Ectodermal cell (in vitro differentiated cells): ENCODE measurements at regions not wholly inside any gene's neighbourhood (a gene's known extent, or its start where the extent isn't known, plus 50 kb on each side); places are given as distances from the start of the nearest gene placed in this dataset.
"Not testable (repeated sequence)": the region's sequence is repeated elsewhere in the genome, so short reads cannot be mapped to it uniquely, and the experiment has no call there.

Experiments
- H3K27ac ChIP-seq: 2 replicates; pipeline ENCODE4 v1.7.0; 2013; ENCODE audit warnings: mild to moderate bottlenecking, low read depth, low read length; ENCODE audit not compliant: insufficient read depth, poor library complexity, severe bottlenecking
- H3K27me3 ChIP-seq: 2 replicates; pipeline ENCODE4 v1.7.0; 2013; ENCODE audit warnings: mild to moderate bottlenecking, low read length; ENCODE audit not compliant: insufficient read depth, control insufficient read depth, poor library complexity, severe bottlenecking
- H3K36me3 ChIP-seq: one replicate; pipeline ENCODE4 v1.7.0; 2013; ENCODE audit warnings: low read length; ENCODE audit not compliant: control insufficient read depth, insufficient read depth
- H3K4me1 ChIP-seq: one replicate; pipeline ENCODE4 v1.7.0; 2013; ENCODE audit warnings: low read length; ENCODE audit not compliant: control insufficient read depth, insufficient read depth
- H3K4me3 ChIP-seq: 2 replicates; pipeline ENCODE4 v1.7.0; 2013; ENCODE audit warnings: low read depth, low read length, control low read depth; ENCODE audit not compliant: insufficient read depth
- H3K9me3 ChIP-seq: 2 replicates; pipeline ENCODE4 v1.7.0; 2013; ENCODE audit warnings: mild to moderate bottlenecking, low read length, moderate library complexity; ENCODE audit not compliant: control insufficient read depth
- WGBS, 2 experiments: methylation state at CpG; one replicate each; pipeline ENCODE4 v1.1.7; 2013; ENCODE audit warnings: missing lambda C conversion rate in 2 of 2; 5-methylcytosine and 5-hydroxymethylcytosine counted together

DNA sequence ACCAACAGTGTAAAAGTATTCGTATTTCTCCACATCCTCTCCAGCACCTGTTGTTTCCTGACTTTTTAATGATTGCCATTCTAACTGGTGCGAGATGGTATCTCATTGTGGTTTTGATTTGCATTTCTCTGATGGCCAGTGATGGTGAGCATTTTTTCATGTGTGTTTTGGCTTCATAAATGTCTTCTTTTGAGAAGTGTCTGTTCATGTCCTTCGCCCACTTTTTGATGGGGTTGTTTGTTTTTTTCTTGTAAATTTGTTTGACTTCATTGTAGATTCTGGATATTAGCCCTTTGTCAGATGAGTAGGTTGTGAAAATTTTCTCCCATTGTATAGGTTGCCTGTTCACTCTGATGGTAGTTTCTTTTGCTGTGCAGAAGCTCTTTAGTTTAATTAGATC lies 86.9 kb downstream of the CCDC74A start:
- not testable (repeated sequence) for H3K36me3 ChIP-seq, H3K4me1 ChIP-seq, H3K27ac ChIP-seq, H3K9me3 ChIP-seq, H3K4me3 ChIP-seq, H3K27me3 ChIP-seq
- 83 to 85% methylated on average over 1 to 3 of the region's 3 CpGs for WGBS, 2 experiments

GRCh38 chr2:131618320-131618719 lies 90.6 kb downstream of the CCDC74A start:
- H3K4me3 ChIP-seq, H3K36me3 ChIP-seq, H3K9me3 ChIP-seq, H3K4me1 ChIP-seq, H3K27me3 ChIP-seq, H3K27ac ChIP-seq: not testable (repeated sequence)
- 90 to 94% methylated on average over 3 of the region's 3 CpGs for WGBS, 2 experiments

DNA sequence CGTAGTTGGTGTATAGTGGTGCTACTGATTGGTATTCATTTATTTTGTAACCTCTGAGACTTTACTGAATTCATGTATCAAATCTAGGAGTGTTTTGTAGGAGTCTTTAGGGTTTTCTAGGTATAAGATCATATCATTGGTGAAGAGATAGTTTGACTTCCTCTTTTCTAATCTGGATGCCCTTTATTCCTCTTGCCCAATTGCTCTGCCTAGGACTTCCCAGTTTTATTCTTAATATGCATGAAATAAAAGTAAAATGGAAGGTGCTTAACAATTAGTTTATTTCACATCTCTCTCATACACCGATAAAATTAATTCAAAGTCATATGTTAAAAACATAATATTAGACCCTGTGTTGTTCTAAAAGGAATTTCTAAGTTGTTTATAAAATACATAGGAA lies 95.2 kb downstream of the CCDC74A start:
- no CpG with 5 or more reads among the region's 2 CpGs for WGBS, 2 experiments
- not testable (repeated sequence) for H3K4me3 ChIP-seq

GRCh38 chr2:131626011-131626410 lies 98.3 kb downstream of the CCDC74A start:
- H3K9me3 ChIP-seq, H3K4me3 ChIP-seq, H3K36me3 ChIP-seq, H3K27me3 ChIP-seq, H3K4me1 ChIP-seq, H3K27ac ChIP-seq: not testable (repeated sequence)
- WGBS, 2 experiments = 94 to 97% methylated on average over 10 of the region's 10 CpGs

More for the DNA sequence above, 95.2 kb downstream of the CCDC74A start:
- not testable (repeated sequence) for H3K9me3 ChIP-seq, H3K4me1 ChIP-seq, H3K27ac ChIP-seq, H3K27me3 ChIP-seq, H3K36me3 ChIP-seq

- 88% methylated on average over 19 of the region's 19 CpGs for WGBS, 2 experiments
- not testable (repeated sequence) for H3K27ac ChIP-seq, H3K9me3 ChIP-seq, H3K4me1 ChIP-seq, H3K36me3 ChIP-seq, H3K4me3 ChIP-seq, H3K27me3 ChIP-seq
Measured at GRCh38 chr2:131626565-131626964, 98.9 kb downstream of the CCDC74A start.

GRCh38 chr2:131627777-131628176 lies 100.1 kb downstream of the CCDC74A start:
- H3K9me3 ChIP-seq, H3K27ac ChIP-seq, H3K4me3 ChIP-seq, H3K4me1 ChIP-seq, H3K36me3 ChIP-seq, H3K27me3 ChIP-seq: not testable (repeated sequence)
- WGBS, 2 experiments = 91 to 100% methylated on average over 2 of the region's 2 CpGs

DNA sequence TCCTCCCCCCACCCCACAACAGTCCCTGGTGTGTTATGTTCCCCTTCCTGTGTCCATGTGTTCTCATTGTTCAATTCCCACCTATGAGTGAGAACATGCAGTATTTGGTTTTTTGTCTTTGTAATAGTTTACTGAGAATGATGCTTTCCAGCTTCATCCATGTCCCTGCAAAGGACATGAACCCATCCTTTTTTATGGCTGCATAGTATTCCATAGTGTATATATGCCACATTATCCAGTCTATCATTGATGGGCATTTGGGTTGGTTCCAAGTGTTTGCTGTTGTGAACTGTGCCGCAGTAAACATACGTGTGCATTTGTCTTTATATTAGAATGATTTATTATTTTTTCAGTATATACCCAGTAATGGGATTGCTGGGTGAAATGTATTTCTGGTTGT lies 104.0 kb downstream of the CCDC74A start:
- no CpG with 5 or more reads among the region's 2 CpGs for WGBS, 2 experiments
- H3K9me3 ChIP-seq, H3K4me1 ChIP-seq, H3K4me3 ChIP-seq, H3K36me3 ChIP-seq, H3K27me3 ChIP-seq, H3K27ac ChIP-seq: not testable (repeated sequence)

- 92 to 93% methylated on average over 8 of the region's 8 CpGs for WGBS, 2 experiments
- H3K4me3 ChIP-seq, H3K27ac ChIP-seq, H3K36me3 ChIP-seq, H3K9me3 ChIP-seq, H3K27me3 ChIP-seq, H3K4me1 ChIP-seq: not testable (repeated sequence)
Measured at GRCh38 chr2:131633405-131633804, 105.7 kb downstream of the CCDC74A start.

- 90 to 94% methylated on average over 10 of the region's 10 CpGs for WGBS, 2 experiments
- not testable (repeated sequence) for H3K4me1 ChIP-seq
Measured at GRCh38 chr2:131633827-131634695, 106.4 kb downstream of the CCDC74A start.

DNA sequence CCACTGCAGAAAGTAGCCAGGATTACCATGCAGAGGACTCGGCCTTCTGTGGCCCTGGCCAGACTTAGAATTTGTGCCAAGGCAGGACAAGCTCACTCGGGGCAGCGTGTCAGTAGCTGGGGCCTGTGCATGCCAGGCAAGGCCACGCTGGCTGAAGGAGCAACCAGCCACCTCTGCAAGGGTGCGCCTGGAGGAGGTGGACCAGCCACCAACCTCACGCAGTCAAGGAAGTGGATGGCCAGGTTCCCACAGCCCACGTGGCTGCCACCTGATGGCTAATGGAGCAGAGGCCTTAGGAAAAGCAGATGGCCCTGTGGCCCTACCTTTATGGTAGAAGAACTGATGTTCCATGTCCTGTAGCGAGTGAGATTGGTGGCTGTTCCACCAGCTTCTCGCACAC lies 107.9 kb downstream of the CCDC74A start:
- no peak overlapping the region for H3K4me3 ChIP-seq
- no peaks in the 10 kb centered on the region for H3K9me3 ChIP-seq
- H3K27me3 ChIP-seq = no peaks in the 10 kb centered on the region
- no peaks in the 10 kb centered on the region for H3K4me1 ChIP-seq
- no peak overlapping the region for H3K27ac ChIP-seq
- no peaks in the 10 kb centered on the region for H3K36me3 ChIP-seq
- WGBS, 2 experiments = 91 to 92% methylated on average over 9 of the region's 9 CpGs

More at GRCh38 chr2:131633827-131634695, 106.4 kb downstream of the CCDC74A start:
- H3K36me3 ChIP-seq, H3K27ac ChIP-seq, H3K27me3 ChIP-seq, H3K4me3 ChIP-seq, H3K9me3 ChIP-seq: not testable (repeated sequence)
